Osteoblast (primary cell): ENCODE measurements at regions not wholly inside any gene's neighbourhood (a gene's known extent, or its start where the extent isn't known, plus 50 kb on each side); places are given as distances from the start of the nearest gene placed in this dataset.
"Not testable (repeated sequence)": the region's sequence is repeated elsewhere in the genome, so short reads cannot be mapped to it uniquely, and the experiment has no call there.

ENCODE experiments used
- DNase-seq: peaks from one replicate; pipeline ENCODE4 v3.0.0; 2011; ENCODE audit warnings: low spot score, mixed read lengths; ENCODE audit not compliant: insufficient read length; ENCODE audit errors: missing footprints
- H2AFZ ChIP-seq: 2 replicates; pipeline ENCODE4 v1.6.0; 2011; ENCODE audit warnings: mild to moderate bottlenecking, low read length
- H3K27ac ChIP-seq: 2 replicates; pipeline ENCODE4 v1.5.1; 2011; ENCODE audit warnings: mild to moderate bottlenecking, low read depth, low read length, moderate library complexity
- H3K27me3 ChIP-seq: 2 replicates; pipeline ENCODE4 v1.6.0; 2012; ENCODE audit warnings: mild to moderate bottlenecking, control low read depth, inconsistent platforms, low read length, moderate library complexity; ENCODE audit not compliant: insufficient read depth
- H3K36me3 ChIP-seq: 2 replicates; pipeline ENCODE4 v1.5.1; 2011; ENCODE audit warnings: mild to moderate bottlenecking, low read length, control low read depth, moderate library complexity; ENCODE audit not compliant: insufficient read depth
- H3K4me1 ChIP-seq: 2 replicates; pipeline ENCODE4 v1.5.1; 2011; ENCODE audit warnings: mild to moderate bottlenecking, low read length, control low read depth, moderate library complexity; ENCODE audit not compliant: insufficient read depth
- H3K4me2 ChIP-seq: 2 replicates; pipeline ENCODE4 v1.6.0; 2011; ENCODE audit warnings: mild to moderate bottlenecking, low read length; ENCODE audit not compliant: insufficient read depth
- H3K4me3 ChIP-seq: fragments of 200-600 bp; sonication (generic); 3 replicates; pipeline ENCODE4 v1.5.1; 2012; ENCODE audit warnings: mild to moderate bottlenecking, low read length, inconsistent platforms; ENCODE audit not compliant: insufficient read depth
- H3K79me2 ChIP-seq: 2 replicates; pipeline ENCODE4 v1.6.0; 2012; ENCODE audit warnings: mild to moderate bottlenecking, low read length, control low read depth, inconsistent platforms; ENCODE audit not compliant: insufficient read depth
- H3K9me3 ChIP-seq: 2 replicates; pipeline ENCODE4 v1.5.1; 2011; ENCODE audit warnings: low read depth, low read length, control low read depth
- H4K20me1 ChIP-seq: 2 replicates; pipeline ENCODE4 v1.6.0; 2012; ENCODE audit warnings: mild to moderate bottlenecking, low read length, control low read depth; ENCODE audit not compliant: insufficient read depth
- CTCF ChIP-seq: IDR thresholded peaks from 2 replicates; pipeline ENCODE4 v1.5.1; 2011; ENCODE audit warnings: mild to moderate bottlenecking, low read depth, low read length, moderate library complexity; ENCODE audit errors: extremely low read depth

DNA sequence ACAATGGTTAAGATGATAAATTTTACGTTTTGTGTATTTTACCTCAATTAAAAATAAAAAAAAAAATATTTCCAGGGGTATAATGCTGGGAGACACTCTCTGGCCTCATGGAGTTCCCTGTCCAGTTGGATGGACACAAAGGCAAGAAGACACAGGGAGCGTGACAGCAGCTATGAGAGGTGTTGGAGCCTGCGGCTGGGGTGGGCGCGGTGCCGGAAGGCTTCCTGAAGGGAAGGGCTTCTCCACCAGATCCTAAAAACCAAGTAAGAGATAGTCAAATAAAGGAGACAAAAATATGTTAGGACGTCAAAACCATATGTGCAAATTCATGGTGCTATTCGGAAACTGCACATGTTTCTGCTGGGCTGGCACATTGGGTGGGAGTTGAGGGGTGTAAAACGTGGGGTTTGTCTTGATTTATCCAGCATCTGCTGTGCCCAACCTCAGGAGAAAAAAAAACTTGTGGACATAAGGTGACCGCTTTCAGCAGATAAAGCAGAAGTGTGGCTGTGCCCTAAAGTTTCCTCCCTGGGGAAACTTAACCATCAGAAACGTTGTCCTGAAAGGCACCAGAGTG is 467.6 kb downstream of the RNF144A start:
- Histone ChIP-seq H3K27me3 (no peaks in the 10 kb centered on the region), H3K27ac (no peak overlapping the region), H3K4me1 (no peaks in the 10 kb centered on the region), H3K9me3 (no peaks in the 10 kb centered on the region), H3K4me3 (no peak overlapping the region), H3K36me3 (no peaks in the 10 kb centered on the region), H2AFZ (no peak overlapping the region), H4K20me1 (no peaks in the 10 kb centered on the region), H3K79me2 (no peaks in the 10 kb centered on the region), H3K4me2 (no peak overlapping the region)
- no peak for TF ChIP-seq CTCF
- DNase-seq: no peak

DNA sequence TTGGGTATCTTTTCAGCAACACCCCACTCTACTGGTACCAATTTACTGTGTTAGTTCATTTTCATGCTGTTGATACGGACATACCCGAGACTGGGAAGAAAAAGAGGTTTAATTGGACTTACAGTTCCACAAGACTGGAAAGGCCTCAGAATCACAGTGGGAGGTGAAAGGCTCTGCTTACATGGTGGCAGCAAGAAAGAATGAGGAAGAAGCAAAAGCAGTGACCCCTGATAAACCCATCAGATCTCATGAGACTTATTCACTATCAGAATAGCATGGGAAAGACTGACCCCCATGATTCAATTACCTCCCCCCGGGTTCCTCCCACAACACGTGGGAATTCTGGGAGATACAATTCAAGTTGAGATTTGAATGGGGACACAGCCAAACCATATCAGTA is 473.1 kb downstream of the RNF144A start:
- not testable (repeated sequence) for H3K9me3 ChIP-seq, H4K20me1 ChIP-seq, H3K4me1 ChIP-seq, H3K4me3 ChIP-seq, H3K4me2 ChIP-seq, H2AFZ ChIP-seq, H3K79me2 ChIP-seq, H3K36me3 ChIP-seq, H3K27me3 ChIP-seq, H3K27ac ChIP-seq, DNase-seq

DNA sequence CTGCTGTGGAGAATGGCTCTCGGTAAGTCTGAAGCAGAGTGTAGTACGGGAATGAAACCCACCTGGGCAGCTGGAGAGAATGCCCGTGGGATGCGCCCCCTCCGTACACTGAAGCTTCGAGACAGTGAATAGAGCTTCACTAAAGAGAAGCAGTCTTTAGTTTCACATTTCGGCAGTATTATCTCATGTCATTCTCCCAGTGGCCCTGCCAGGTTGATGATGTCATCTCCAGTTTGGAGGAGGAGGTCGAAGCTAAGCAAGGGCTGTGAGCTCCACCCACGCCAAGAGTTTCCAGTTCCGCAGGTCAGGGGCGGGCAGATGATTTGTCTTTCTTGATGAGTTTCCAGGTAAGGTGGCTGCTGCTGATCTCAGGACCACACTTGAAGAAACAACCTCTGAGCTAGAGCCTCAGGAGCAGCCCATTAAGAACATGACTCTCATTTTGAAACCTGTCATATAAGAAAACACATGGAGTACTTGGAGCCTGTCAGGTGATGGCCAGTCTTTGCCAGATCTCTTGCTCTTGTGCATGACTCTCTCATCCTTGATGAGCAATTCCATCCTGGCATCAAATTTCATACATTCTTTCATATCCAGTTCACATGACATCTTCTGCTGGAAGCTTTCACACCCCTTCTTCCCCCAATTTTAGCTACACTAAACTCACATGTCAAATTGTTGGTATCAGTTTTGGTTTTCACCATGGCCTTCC is 475.0 kb downstream of the RNF144A start:
- no peak overlapping the region for H3K4me2 ChIP-seq
- H3K27me3 ChIP-seq: no peaks in the 10 kb centered on the region
- H3K27ac ChIP-seq: no peak overlapping the region
- H3K4me3 ChIP-seq: no peak overlapping the region
- H3K9me3 ChIP-seq: no peaks in the 10 kb centered on the region
- H4K20me1 ChIP-seq: no peaks in the 10 kb centered on the region
- DNase-seq: no peak
- H3K36me3 ChIP-seq: no peaks in the 10 kb centered on the region
- no peaks in the 10 kb centered on the region for H3K79me2 ChIP-seq
- no peak for TF ChIP-seq CTCF
- no peaks in the 10 kb centered on the region for H3K4me1 ChIP-seq
- no peak overlapping the region for H2AFZ ChIP-seq

DNA sequence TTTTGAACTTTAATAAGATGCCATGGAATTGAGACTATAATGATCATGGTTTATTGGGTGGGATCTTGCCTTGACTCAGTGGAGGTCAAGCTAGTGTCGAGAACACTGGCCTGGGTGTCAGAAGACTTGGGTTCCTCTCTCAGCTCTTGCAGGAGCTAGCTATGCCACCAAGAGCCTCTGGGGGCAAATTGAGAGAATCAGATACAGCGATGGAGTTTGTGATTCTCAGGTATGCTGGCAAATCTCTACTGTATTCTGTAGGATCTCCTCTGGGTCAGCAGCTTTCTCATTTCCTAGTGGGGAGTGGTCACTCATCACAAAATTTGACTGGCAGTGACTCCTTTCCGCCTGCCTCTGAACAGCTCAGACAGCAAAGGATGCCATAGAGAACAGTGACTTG is 477.0 kb downstream of the RNF144A start:
- no peaks in the 10 kb centered on the region for H4K20me1 ChIP-seq
- H3K9me3 ChIP-seq: no peaks in the 10 kb centered on the region
- H2AFZ ChIP-seq: no peak overlapping the region
- no peaks in the 10 kb centered on the region for H3K79me2 ChIP-seq
- H3K27me3 ChIP-seq: no peaks in the 10 kb centered on the region
- H3K4me2 ChIP-seq: no peak overlapping the region
- DNase-seq: no peak
- H3K36me3 ChIP-seq: no peaks in the 10 kb centered on the region
- H3K4me1 ChIP-seq: no peaks in the 10 kb centered on the region
- H3K27ac ChIP-seq: no peak overlapping the region
- H3K4me3 ChIP-seq: no peak overlapping the region
- no peak for TF ChIP-seq CTCF
